ENCODE measurements at regions not wholly inside any gene's neighbourhood (a gene's known extent, or its start where the extent isn't known, plus 50 kb on each side); places are given as distances from the start of the nearest gene placed in this dataset.

- POLR2A ChIA-PET = no interaction called here
- CTCF ChIA-PET = no interaction called here
- no peak for DNase-seq (ENCODE audit: extremely low spot score)
- TF ChIP-seq FOXA1 (IDR thresholded peaks at IDR 0.05) (no peak), PKNOX1 (IDR thresholded peaks at IDR 0.05) (no peak), BHLHE40 (IDR thresholded peaks at IDR 0.05; ENCODE audit: borderline replicate concordance) (no peak), FOXK2 (IDR thresholded peaks at IDR 0.05) (no peak), LEF1 (IDR thresholded peaks at IDR 0.05; ENCODE audit: borderline replicate concordance) (no peak), ELF4 (IDR thresholded peaks at IDR 0.05) (no peak), ZNF384 (IDR thresholded peaks at IDR 0.05) (no peak), FOXM1 (IDR thresholded peaks at IDR 0.05; ENCODE audit: borderline replicate concordance) (no peak), TARDBP (IDR thresholded peaks at IDR 0.05) (no peak), SUZ12 (IDR thresholded peaks at IDR 0.05) (no peak), L3MBTL2 (conservative IDR thresholded peaks at IDR 0.05) (no peak)
Measured at GRCh38 chr5:162870966-162871365, 566.4 kb upstream of the CCNG1 start.

- TF ChIP-seq ARNT (IDR thresholded peaks at IDR 0.05) (no peak), CTBP1 (IDR thresholded peaks at IDR 0.05; ENCODE audit: borderline replicate concordance) (no peak), SP1 (IDR thresholded peaks at IDR 0.05) (no peak), ZNF384 (IDR thresholded peaks at IDR 0.05) (no peak), NFRKB (IDR thresholded peaks at IDR 0.05) (no peak), HDGF (IDR thresholded peaks at IDR 0.05; ENCODE audit: borderline replicate concordance) (no peak), SUZ12 (IDR thresholded peaks at IDR 0.05) (no peak), FOXM1 (IDR thresholded peaks at IDR 0.05; ENCODE audit: borderline replicate concordance) (no peak), TARDBP (IDR thresholded peaks at IDR 0.05) (no peak), ELF4 (IDR thresholded peaks at IDR 0.05) (no peak), BHLHE40 (IDR thresholded peaks at IDR 0.05; ENCODE audit: borderline replicate concordance) (no peak), FOXA1 (IDR thresholded peaks at IDR 0.05) (no peak), L3MBTL2 (conservative IDR thresholded peaks at IDR 0.05) (no peak), PKNOX1 (IDR thresholded peaks at IDR 0.05) (no peak), FOXK2 (IDR thresholded peaks at IDR 0.05) (no peak), LEF1 (IDR thresholded peaks at IDR 0.05; ENCODE audit: borderline replicate concordance) (no peak)
- ChIA-PET CTCF (no interaction called here), POLR2A (no interaction called here)
- DNase-seq (ENCODE audit: extremely low spot score) = no peak
Measured at GRCh38 chr5:162882629-162883028, 554.8 kb upstream of the CCNG1 start.

- CTCF ChIA-PET = no interaction called here
- no peak for TF ChIP-seq FOXA1 (IDR thresholded peaks at IDR 0.05)
- no peak for TF ChIP-seq PKNOX1 (IDR thresholded peaks at IDR 0.05)
- TF ChIP-seq HDGF (IDR thresholded peaks at IDR 0.05; ENCODE audit: borderline replicate concordance) = no peak
- no peak for TF ChIP-seq LEF1 (IDR thresholded peaks at IDR 0.05; ENCODE audit: borderline replicate concordance)
- no peak for TF ChIP-seq L3MBTL2 (conservative IDR thresholded peaks at IDR 0.05)
- TF ChIP-seq TARDBP (IDR thresholded peaks at IDR 0.05) = no peak
- no peak for TF ChIP-seq FOXK2 (IDR thresholded peaks at IDR 0.05)
- no peak for TF ChIP-seq BHLHE40 (IDR thresholded peaks at IDR 0.05; ENCODE audit: borderline replicate concordance)
- no peak for TF ChIP-seq ARNT (IDR thresholded peaks at IDR 0.05)
- no peak for TF ChIP-seq ZNF384 (IDR thresholded peaks at IDR 0.05)
- TF ChIP-seq ELF4 (IDR thresholded peaks at IDR 0.05) = no peak
- TF ChIP-seq NFRKB (IDR thresholded peaks at IDR 0.05) = no peak
- no peak for TF ChIP-seq CTBP1 (IDR thresholded peaks at IDR 0.05; ENCODE audit: borderline replicate concordance)
- TF ChIP-seq SP1 (IDR thresholded peaks at IDR 0.05) = no peak
- TF ChIP-seq SUZ12 (IDR thresholded peaks at IDR 0.05) = no peak
- POLR2A ChIA-PET = no interaction called here
- DNase-seq (ENCODE audit: extremely low spot score) = no peak
Measured at GRCh38 chr5:162886717-162887116, 550.7 kb upstream of the CCNG1 start.

GRCh38 chr5:162888268-162888667 is 549.1 kb upstream of the CCNG1 start:
- no peak for TF ChIP-seq NFRKB (IDR thresholded peaks at IDR 0.05)
- TF ChIP-seq ARNT (IDR thresholded peaks at IDR 0.05) = no peak
- no peak for TF ChIP-seq TARDBP (IDR thresholded peaks at IDR 0.05)
- no peak for TF ChIP-seq SP1 (IDR thresholded peaks at IDR 0.05)
- TF ChIP-seq PKNOX1 (IDR thresholded peaks at IDR 0.05) = no peak
- TF ChIP-seq BHLHE40 (IDR thresholded peaks at IDR 0.05; ENCODE audit: borderline replicate concordance) = no peak
- TF ChIP-seq CTBP1 (IDR thresholded peaks at IDR 0.05; ENCODE audit: borderline replicate concordance) = no peak
- no peak for TF ChIP-seq FOXM1 (IDR thresholded peaks at IDR 0.05; ENCODE audit: borderline replicate concordance)
- TF ChIP-seq LEF1 (IDR thresholded peaks at IDR 0.05; ENCODE audit: borderline replicate concordance) = no peak
- no peak for TF ChIP-seq HDGF (IDR thresholded peaks at IDR 0.05; ENCODE audit: borderline replicate concordance)
- no peak for TF ChIP-seq ELF4 (IDR thresholded peaks at IDR 0.05)
- no peak for TF ChIP-seq L3MBTL2 (conservative IDR thresholded peaks at IDR 0.05)
- TF ChIP-seq FOXK2 (IDR thresholded peaks at IDR 0.05) = no peak
- TF ChIP-seq FOXA1 (IDR thresholded peaks at IDR 0.05) = no peak
- no peak for TF ChIP-seq ZNF384 (IDR thresholded peaks at IDR 0.05)
- TF ChIP-seq SUZ12 (IDR thresholded peaks at IDR 0.05) = no peak
- ChIA-PET CTCF (no interaction called here), POLR2A (no interaction called here)
- no peak for DNase-seq (ENCODE audit: extremely low spot score)

GRCh38 chr5:162911873-162912272 is 525.5 kb upstream of the CCNG1 start:
- TF ChIP-seq ELF4 (IDR thresholded peaks at IDR 0.05) (no peak), FOXK2 (IDR thresholded peaks at IDR 0.05) (no peak), FOXA1 (IDR thresholded peaks at IDR 0.05) (no peak), NFRKB (IDR thresholded peaks at IDR 0.05) (no peak), ARNT (IDR thresholded peaks at IDR 0.05) (no peak), PKNOX1 (IDR thresholded peaks at IDR 0.05) (no peak)

More at GRCh38 chr5:162911873-162912272, 525.5 kb upstream of the CCNG1 start:
- DNase-seq (ENCODE audit: extremely low spot score) = no peak
- ChIA-PET CTCF (no interaction called here), POLR2A (no interaction called here)

Data from HEK293T (cell line).